HG03469 (cell line): ENCODE measurements at regions not wholly inside any gene's neighbourhood (a gene's known extent, or its start where the extent isn't known, plus 50 kb on each side); places are given as distances from the start of the nearest gene placed in this dataset.

Experiments used
- ATAC-seq: cut with Tn5 transposase; IDR thresholded peaks from one replicate; pipeline ENCODE4 v1.9.1; 2021; ENCODE audit warnings: mild to moderate bottlenecking, moderate library complexity, moderate number of reproducible peaks; ENCODE audit not compliant: unreplicated experiment

- ATAC-seq, result no peak
These were observed 307.4 kb upstream of the POU3F1 start for GRCh38 chr1:38353956-38354355.

- ATAC-seq, result no peak
These were observed 306.3 kb upstream of the POU3F1 start for GRCh38 chr1:38352869-38353268.

GRCh38 chr1:38347446-38348175 lies 301.0 kb upstream of the POU3F1 start:
- no peak for ATAC-seq

- no peak for ATAC-seq
These were observed 298.1 kb upstream of the POU3F1 start for GRCh38 chr1:38344716-38345115.

- no peak for ATAC-seq
These were observed 295.1 kb upstream of the POU3F1 start for GRCh38 chr1:38341694-38342093.

GRCh38 chr1:38340409-38340808 lies 293.8 kb upstream of the POU3F1 start:
- ATAC-seq, result no peak

- ATAC-seq, result no peak
These were observed 291.1 kb upstream of the POU3F1 start for GRCh38 chr1:38337711-38338110.

- ATAC-seq, result no peak
These were observed 290.4 kb upstream of the POU3F1 start for GRCh38 chr1:38336961-38337360.

- no peak for ATAC-seq
These were observed 289.8 kb upstream of the POU3F1 start for GRCh38 chr1:38336301-38336923.

- ATAC-seq, result no peak
These were observed 288.5 kb upstream of the POU3F1 start for GRCh38 chr1:38334930-38335592.

- ATAC-seq, result no peak
These were observed 286.2 kb upstream of the POU3F1 start for GRCh38 chr1:38332649-38333310.

- no peak for ATAC-seq
These were observed 285.1 kb upstream of the POU3F1 start for GRCh38 chr1:38331496-38332210.

- ATAC-seq, result no peak
These were observed 284.2 kb upstream of the POU3F1 start for GRCh38 chr1:38330799-38331198.

- no peak for ATAC-seq
These were observed 283.1 kb upstream of the POU3F1 start for GRCh38 chr1:38329644-38330043.

- ATAC-seq, result no peak
These were observed 281.9 kb upstream of the POU3F1 start for GRCh38 chr1:38328278-38329035.

GRCh38 chr1:38327559-38327973 lies 281.0 kb upstream of the POU3F1 start:
- ATAC-seq, result no peak

GRCh38 chr1:38326856-38327255 lies 280.3 kb upstream of the POU3F1 start:
- no peak for ATAC-seq

GRCh38 chr1:38326135-38326534 lies 279.5 kb upstream of the POU3F1 start:
- no peak for ATAC-seq

GRCh38 chr1:38312753-38313152 lies 266.2 kb upstream of the POU3F1 start:
- no peak for ATAC-seq

- ATAC-seq, result no peak
These were observed 263.5 kb upstream of the POU3F1 start for GRCh38 chr1:38310079-38310478.
